Natural killer cell (primary cell): ENCODE measurements at regions not wholly inside any gene's neighbourhood (a gene's known extent, or its start where the extent isn't known, plus 50 kb on each side); places are given as distances from the start of the nearest gene placed in this dataset.

Source experiments
- ATAC-seq, 3 donors: fragments of 150-1000 bp in 2 of 3; fragments of 200-7000 bp in 1 of 3; cut with Tn5 transposase; 1 replicate in 1 of 3; 2 replicates in 2 of 3; pipeline ENCODE4 v1.10.0; 2021; ENCODE audit warnings: mild to moderate bottlenecking in 2 of 3, moderate library complexity in 2 of 3
- DNase-seq, 2 donors: peaks; one replicate each; pipeline versions ENCODE4 v3.0.0 to v3.0.0-alpha.2; 2013 to 2021; ENCODE audit warnings: mixed read lengths in 1 of 2
- H3K27ac ChIP-seq: one replicate; pipeline ENCODE4 v1.5.1; 2013; ENCODE audit warnings: mild to moderate bottlenecking, low read length
- H3K27me3 ChIP-seq: one replicate; pipeline ENCODE4 v1.6.1; 2013; ENCODE audit warnings: low read length; ENCODE audit not compliant: control insufficient read depth, insufficient read depth
- H3K36me3 ChIP-seq: one replicate; pipeline ENCODE4 v1.6.1; 2013; ENCODE audit warnings: low read length; ENCODE audit not compliant: control insufficient read depth, insufficient read depth
- H3K4me1 ChIP-seq: one replicate; pipeline ENCODE4 v1.6.1; 2013; ENCODE audit warnings: low read length; ENCODE audit not compliant: control insufficient read depth, insufficient read depth
- H3K4me3 ChIP-seq: one replicate; pipeline ENCODE4 v1.5.1; 2013; ENCODE audit warnings: low read length
- H3K9me3 ChIP-seq: one replicate; pipeline ENCODE4 v1.6.1; 2013; ENCODE audit warnings: low read length; ENCODE audit not compliant: control insufficient read depth, insufficient read depth
- H3K27ac Mint-ChIP-seq, 2 donors: one replicate each; pipeline ENCODE4 v1.8.0; 2022; ENCODE audit warnings: mild to moderate bottlenecking in 2 of 2, mixed read lengths in 2 of 2, moderate library complexity in 1 of 2
- H3K27me3 Mint-ChIP-seq, 2 donors: one replicate each; pipeline ENCODE4 v1.8.0; 2022; ENCODE audit warnings: low read depth in 2 of 2, mixed read lengths in 2 of 2
- H3K36me3 Mint-ChIP-seq: one replicate; pipeline ENCODE4 v1.8.0; 2022; ENCODE audit warnings: mixed read lengths
- H3K4me1 Mint-ChIP-seq, 2 donors: one replicate each; pipeline ENCODE4 v1.8.0; 2022; ENCODE audit warnings: mixed read lengths in 2 of 2
- H3K4me3 Mint-ChIP-seq: one replicate; pipeline ENCODE4 v1.8.0; 2022; ENCODE audit warnings: mild to moderate bottlenecking, moderate library complexity, mixed read lengths
- H3K9me3 Mint-ChIP-seq, 2 donors: one replicate each; pipeline ENCODE4 v1.8.0; 2022; ENCODE audit warnings: mixed read lengths in 2 of 2
- WGBS: methylation state at CpG from one replicate; pipeline ENCODE4 v1.1.7; 2013; ENCODE audit warnings: missing lambda C conversion rate; ENCODE audit not compliant: insufficient coverage; 5-methylcytosine and 5-hydroxymethylcytosine counted together
- intact Hi-C: fragments of 100-400 bp; cut with micrococcal nuclease; formaldehyde crosslinking; loops from one replicate; pipeline ENCODE4 v1.14.2; 2022
- TF ChIP-seq, protein P1 (sequence below): fragments of 200-600 bp; IDR thresholded peaks from one replicate; pipeline ENCODE4 v1.8.0; 2022; ENCODE audit warnings: antibody characterized with exemption

DNA sequence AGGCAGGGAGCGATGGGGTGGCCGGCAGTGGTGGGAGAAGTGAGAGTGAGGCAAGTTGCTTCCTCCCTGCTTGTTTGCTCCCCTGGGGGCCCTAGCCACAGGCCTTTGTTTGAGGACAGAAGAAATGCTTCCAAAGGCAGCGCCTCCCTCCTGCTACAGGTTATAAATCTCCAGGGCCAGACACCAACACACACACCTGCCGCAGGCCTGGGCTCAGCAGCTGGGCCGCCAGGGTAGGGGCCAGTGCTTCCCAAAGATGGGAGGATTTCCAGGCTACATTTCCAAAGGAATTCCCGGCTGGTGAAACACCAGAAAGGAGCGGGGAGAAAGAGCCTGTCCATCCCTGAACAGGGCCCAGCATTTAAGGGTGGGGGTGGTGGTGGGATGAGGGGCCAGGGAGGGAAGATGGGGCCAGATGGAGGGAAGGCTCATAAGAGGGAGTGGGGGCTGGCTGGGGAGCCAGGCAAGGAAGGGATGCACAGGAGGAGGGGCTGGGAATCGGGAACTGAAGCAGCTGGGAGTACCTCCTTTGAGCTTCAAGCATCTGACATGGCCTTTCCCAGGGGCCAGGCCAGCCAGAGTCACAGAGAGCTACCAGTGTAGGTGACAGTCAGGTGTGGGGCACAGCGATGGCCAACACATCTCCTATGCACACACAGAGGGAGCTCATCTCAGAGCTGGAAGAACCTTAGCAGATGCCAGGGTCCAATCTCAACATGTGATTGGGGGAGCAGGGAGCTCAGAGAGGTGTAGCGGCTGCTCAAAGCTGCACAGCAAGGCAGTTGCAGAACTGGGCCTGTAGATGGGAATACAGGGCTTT is 143.9 kb downstream of the PJA1 start:
- no peak for ATAC-seq
- no peaks in the 10 kb centered on the region for H3K9me3 ChIP-seq
- Mint-ChIP-seq H3K27ac (no peak overlapping the region), H3K4me1 (no peaks in the 10 kb centered on the region), H3K27me3 (no peaks in the 10 kb centered on the region), H3K4me3 (no peak overlapping the region), H3K36me3 (no peaks in the 10 kb centered on the region), H3K9me3 (no peaks in the 10 kb centered on the region)
- H3K27ac ChIP-seq: no peak overlapping the region
- no peak for DNase-seq
- H3K4me1 ChIP-seq: no peaks in the 10 kb centered on the region
- H3K36me3 ChIP-seq: no peaks in the 10 kb centered on the region
- intact Hi-C loops: no loop called here
- WGBS: 56% methylated on average over 9 of the region's 10 CpGs
- H3K27me3 ChIP-seq: no peaks in the 10 kb centered on the region
- TF ChIP-seq, protein P1, sequence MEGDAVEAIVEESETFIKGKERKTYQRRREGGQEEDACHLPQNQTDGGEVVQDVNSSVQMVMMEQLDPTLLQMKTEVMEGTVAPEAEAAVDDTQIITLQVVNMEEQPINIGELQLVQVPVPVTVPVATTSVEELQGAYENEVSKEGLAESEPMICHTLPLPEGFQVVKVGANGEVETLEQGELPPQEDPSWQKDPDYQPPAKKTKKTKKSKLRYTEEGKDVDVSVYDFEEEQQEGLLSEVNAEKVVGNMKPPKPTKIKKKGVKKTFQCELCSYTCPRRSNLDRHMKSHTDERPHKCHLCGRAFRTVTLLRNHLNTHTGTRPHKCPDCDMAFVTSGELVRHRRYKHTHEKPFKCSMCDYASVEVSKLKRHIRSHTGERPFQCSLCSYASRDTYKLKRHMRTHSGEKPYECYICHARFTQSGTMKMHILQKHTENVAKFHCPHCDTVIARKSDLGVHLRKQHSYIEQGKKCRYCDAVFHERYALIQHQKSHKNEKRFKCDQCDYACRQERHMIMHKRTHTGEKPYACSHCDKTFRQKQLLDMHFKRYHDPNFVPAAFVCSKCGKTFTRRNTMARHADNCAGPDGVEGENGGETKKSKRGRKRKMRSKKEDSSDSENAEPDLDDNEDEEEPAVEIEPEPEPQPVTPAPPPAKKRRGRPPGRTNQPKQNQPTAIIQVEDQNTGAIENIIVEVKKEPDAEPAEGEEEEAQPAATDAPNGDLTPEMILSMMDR: no peak
- H3K4me3 ChIP-seq: no peak overlapping the region

DNA sequence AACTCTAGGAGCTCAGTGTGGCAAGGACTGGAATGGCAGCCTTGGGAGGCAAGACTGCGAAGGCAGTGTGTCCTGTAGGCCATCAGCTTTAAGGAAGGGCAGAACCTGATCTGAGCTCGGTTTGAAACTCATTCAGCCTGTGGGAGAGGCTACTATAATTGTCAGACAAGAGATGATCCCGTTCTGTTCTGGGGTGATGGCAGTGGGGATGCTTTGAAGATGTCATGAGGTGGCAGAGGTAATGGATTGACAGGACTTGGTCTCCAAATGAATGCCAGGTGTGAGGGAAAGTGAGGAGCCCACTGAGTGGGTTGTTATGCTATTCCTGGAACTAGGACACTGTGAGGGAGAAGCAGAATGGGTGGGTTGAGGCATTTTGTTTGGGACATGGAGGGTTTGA is 144.9 kb downstream of the PJA1 start:
- Histone ChIP-seq H3K4me1 (no peaks in the 10 kb centered on the region), H3K27ac (no peak overlapping the region), H3K36me3 (no peaks in the 10 kb centered on the region), H3K9me3 (no peaks in the 10 kb centered on the region), H3K4me3 (no peak overlapping the region), H3K27me3 (no peaks in the 10 kb centered on the region)
- no peaks in the 10 kb centered on the region for H3K27me3 Mint-ChIP-seq
- TF ChIP-seq, protein P1: no peak
- H3K9me3 Mint-ChIP-seq: no peaks in the 10 kb centered on the region
- 88% methylated on average over 3 of the region's 3 CpGs for WGBS
- DNase-seq: no peak
- H3K4me1 Mint-ChIP-seq: no peaks in the 10 kb centered on the region
- H3K27ac Mint-ChIP-seq: no peak overlapping the region
- H3K36me3 Mint-ChIP-seq: no peaks in the 10 kb centered on the region
- intact Hi-C loops: no loop called here
- no peak for ATAC-seq
- no peak overlapping the region for H3K4me3 Mint-ChIP-seq

DNA sequence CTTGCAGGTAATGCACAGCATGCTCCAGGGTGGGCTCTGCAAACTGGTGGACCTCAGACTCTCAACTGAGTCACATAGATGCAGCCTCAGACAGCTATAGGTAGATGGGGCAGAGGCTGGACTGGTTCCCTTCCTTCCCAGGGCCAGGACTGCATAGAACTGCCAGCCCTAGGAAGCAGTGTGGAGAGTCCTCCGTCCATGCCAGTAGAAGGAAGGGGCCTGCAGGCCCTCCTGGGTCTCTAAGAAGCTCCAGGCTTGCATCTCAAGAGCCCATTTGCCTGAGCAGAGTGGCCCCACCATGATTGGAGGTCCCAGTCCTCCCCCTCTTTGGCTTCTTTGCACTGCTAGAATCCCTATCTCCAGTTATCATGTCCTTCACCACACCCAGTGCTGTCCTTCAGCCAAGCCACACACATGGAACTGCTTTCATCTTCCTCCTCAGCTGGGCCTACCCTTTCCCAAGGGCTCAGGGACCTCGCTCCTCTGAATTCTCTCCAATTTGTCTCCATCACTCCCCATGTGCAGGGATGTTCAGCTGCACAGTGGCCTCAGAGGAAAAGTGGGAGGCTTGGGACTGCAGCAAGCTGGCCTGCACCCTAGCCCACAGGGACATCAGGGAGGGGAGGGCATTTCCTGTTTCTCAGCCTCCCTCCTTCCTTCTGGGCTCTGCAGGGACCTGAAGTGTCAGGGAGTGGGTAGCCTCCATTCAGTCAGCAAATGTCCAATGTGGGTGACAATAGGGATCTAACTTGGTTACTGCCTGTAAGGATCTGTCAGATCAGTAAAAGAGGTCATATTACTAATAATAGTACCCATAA is 146.0 kb downstream of the PJA1 start:
- H3K4me1 Mint-ChIP-seq: no peaks in the 10 kb centered on the region
- no peak overlapping the region for H3K27ac ChIP-seq
- intact Hi-C loops: no loop called here
- H3K9me3 Mint-ChIP-seq: no peaks in the 10 kb centered on the region
- 67% methylated on average over 1 of the region's 2 CpGs for WGBS
- TF ChIP-seq, protein P1: no peak
- H3K27me3 ChIP-seq: no peaks in the 10 kb centered on the region
- DNase-seq (no peak), ATAC-seq (no peak)
- H3K36me3 Mint-ChIP-seq: no peaks in the 10 kb centered on the region
- no peak overlapping the region for H3K27ac Mint-ChIP-seq
- no peaks in the 10 kb centered on the region for H3K9me3 ChIP-seq
- H3K27me3 Mint-ChIP-seq: no peaks in the 10 kb centered on the region
- H3K4me3 Mint-ChIP-seq: no peak overlapping the region
- H3K4me3 ChIP-seq: no peak overlapping the region
- no peaks in the 10 kb centered on the region for H3K4me1 ChIP-seq
- no peaks in the 10 kb centered on the region for H3K36me3 ChIP-seq
